Activated CD4-positive, alpha-beta memory T cell treated with anti-CD3 and anti-CD28 coated beads for 36 hours (primary cell): ENCODE measurements at regions not wholly inside any gene's neighbourhood (a gene's known extent, or its start where the extent isn't known, plus 50 kb on each side); places are given as distances from the start of the nearest gene placed in this dataset.

ENCODE experiments used
- CTCF ChIA-PET: fragments of 350-600 bp; sonication (Branson Sonifier 250); formaldehyde crosslinking; loops from one replicate; lab custom pipeline; 2021; ENCODE audit warnings: antibody characterized with exemption, inconsistent platforms; lab: Charles Lee
- POLR2A ChIA-PET: fragments of 350-600 bp; sonication (Branson Sonifier 250); formaldehyde crosslinking; loops from one replicate; lab custom pipeline; 2021; ENCODE audit warnings: antibody characterized with exemption; lab: Charles Lee
- DNase-seq: peaks from one replicate; pipeline ENCODE4 v3.0.0-alpha.2; 2020
- H3K27ac Mint-ChIP-seq: one replicate; pipeline ENCODE4 v1.8.0; 2021; ENCODE audit warnings: mixed read lengths
- H3K27me3 Mint-ChIP-seq: one replicate; pipeline ENCODE4 v1.8.0; 2021; ENCODE audit warnings: mixed read lengths
- H3K36me3 Mint-ChIP-seq: one replicate; pipeline ENCODE4 v1.8.0; 2021; ENCODE audit warnings: mixed read lengths
- H3K4me1 Mint-ChIP-seq: one replicate; pipeline ENCODE4 v1.8.0; 2021; ENCODE audit warnings: low read depth, mixed read lengths
- H3K4me3 Mint-ChIP-seq: one replicate; pipeline ENCODE4 v1.8.0; 2021; ENCODE audit warnings: mild to moderate bottlenecking, mixed read lengths
- H3K9me3 Mint-ChIP-seq: one replicate; pipeline ENCODE4 v1.8.0; 2021; ENCODE audit warnings: mixed read lengths
- intact Hi-C: fragments of 100-400 bp; cut with micrococcal nuclease; formaldehyde crosslinking; loops from one replicate; pipeline ENCODE4 v1.15.1; 2023

GRCh38 chr10:10513067-10513466 lies 504.6 kb upstream of the CELF2 start:
- Mint-ChIP-seq H3K36me3 (no peaks in the 10 kb centered on the region), H3K4me3 (no peak overlapping the region), H3K9me3 (no peaks in the 10 kb centered on the region), H3K4me1 (no peaks in the 10 kb centered on the region), H3K27me3 (peaks cover 10% of the 10 kb centered on the region), H3K27ac (no peak overlapping the region)
- no peak for DNase-seq
- CTCF ChIA-PET: no interaction called here
- POLR2A ChIA-PET: no interaction called here
- intact Hi-C loops: no loop called here

DNA sequence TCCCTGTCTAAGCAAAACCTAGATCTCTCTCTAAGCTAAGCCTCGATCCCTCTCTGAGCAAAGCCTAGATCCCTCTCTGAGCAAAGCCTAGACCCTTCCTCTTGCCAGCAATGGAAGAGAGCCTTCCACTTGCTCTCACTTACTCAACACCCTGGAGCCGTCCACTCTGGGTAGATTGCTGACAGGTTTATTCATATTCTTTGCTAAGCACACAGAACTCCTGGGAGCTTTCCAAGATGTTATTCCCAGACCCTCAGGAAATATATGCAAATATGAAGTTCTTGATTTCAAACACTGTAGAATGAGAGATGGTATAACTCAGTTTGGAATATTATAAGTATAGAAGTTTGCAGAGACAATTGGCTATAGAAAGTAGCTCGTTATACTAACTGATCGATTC lies 503.8 kb upstream of the CELF2 start:
- Mint-ChIP-seq H3K27me3 (peaks cover 9% of the 10 kb centered on the region), H3K4me3 (no peak overlapping the region), H3K27ac (no peak overlapping the region), H3K36me3 (no peaks in the 10 kb centered on the region), H3K9me3 (no peaks in the 10 kb centered on the region), H3K4me1 (no peaks in the 10 kb centered on the region)
- DNase-seq: no peak
- ChIA-PET CTCF (no interaction called here), POLR2A (no interaction called here)
- intact Hi-C loops: no loop called here

- POLR2A ChIA-PET: no interaction called here
- no peak for DNase-seq
- no peak overlapping the region for H3K27ac Mint-ChIP-seq
- CTCF ChIA-PET: no interaction called here
- no peak overlapping the region for H3K4me3 Mint-ChIP-seq
- intact Hi-C loops: no loop called here
- no peaks in the 10 kb centered on the region for H3K36me3 Mint-ChIP-seq
- no peaks in the 10 kb centered on the region for H3K4me1 Mint-ChIP-seq
- H3K27me3 Mint-ChIP-seq: peaks cover 9% of the 10 kb centered on the region
- H3K9me3 Mint-ChIP-seq: no peaks in the 10 kb centered on the region
Observed at GRCh38 chr10:10514797-10515196, 502.9 kb upstream of the CELF2 start.

GRCh38 chr10:10515479-10516204 lies 502.0 kb upstream of the CELF2 start:
- ChIA-PET CTCF (no interaction called here), POLR2A (no interaction called here)
- H3K4me3 Mint-ChIP-seq: no peak overlapping the region
- no peaks in the 10 kb centered on the region for H3K9me3 Mint-ChIP-seq
- no peak overlapping the region for H3K27ac Mint-ChIP-seq
- no peak for DNase-seq
- H3K4me1 Mint-ChIP-seq: peaks cover 2% of the 10 kb centered on the region
- H3K36me3 Mint-ChIP-seq: no peaks in the 10 kb centered on the region
- intact Hi-C loops: no loop called here
- H3K27me3 Mint-ChIP-seq: peaks cover 9% of the 10 kb centered on the region

GRCh38 chr10:10516346-10517130 lies 501.1 kb upstream of the CELF2 start:
- Mint-ChIP-seq H3K36me3 (no peaks in the 10 kb centered on the region), H3K9me3 (no peaks in the 10 kb centered on the region), H3K4me1 (peaks cover 2% of the 10 kb centered on the region), H3K27me3 (peaks cover 9% of the 10 kb centered on the region), H3K4me3 (no peak overlapping the region), H3K27ac (no peak overlapping the region)
- POLR2A ChIA-PET: no interaction called here
- DNase-seq: no peak
- CTCF ChIA-PET: no interaction called here
- intact Hi-C loops: no loop called here

- peaks cover 14% of the 10 kb centered on the region for H3K27me3 Mint-ChIP-seq
- H3K36me3 Mint-ChIP-seq: no peaks in the 10 kb centered on the region
- H3K27ac Mint-ChIP-seq: no peak overlapping the region
- H3K4me1 Mint-ChIP-seq: peaks cover 2% of the 10 kb centered on the region
- ChIA-PET CTCF (no interaction called here), POLR2A (no interaction called here)
- DNase-seq: no peak
- intact Hi-C loops: no loop called here
- no peaks in the 10 kb centered on the region for H3K9me3 Mint-ChIP-seq
- H3K4me3 Mint-ChIP-seq: no peak overlapping the region
Observed at GRCh38 chr10:10517866-10518265, 499.8 kb upstream of the CELF2 start.

GRCh38 chr10:10519674-10520073 lies 498.0 kb upstream of the CELF2 start:
- H3K27ac Mint-ChIP-seq: no peak overlapping the region
- CTCF ChIA-PET: no interaction called here
- H3K4me3 Mint-ChIP-seq: no peak overlapping the region
- no peaks in the 10 kb centered on the region for H3K36me3 Mint-ChIP-seq
- POLR2A ChIA-PET: no interaction called here
- no peak for DNase-seq
- H3K27me3 Mint-ChIP-seq: peaks cover 9% of the 10 kb centered on the region
- intact Hi-C loops: no loop called here
- H3K9me3 Mint-ChIP-seq: no peaks in the 10 kb centered on the region
- H3K4me1 Mint-ChIP-seq: peaks cover 2% of the 10 kb centered on the region

GRCh38 chr10:10520491-10521385 lies 496.9 kb upstream of the CELF2 start:
- intact Hi-C loops: no loop called here
- Mint-ChIP-seq H3K36me3 (no peaks in the 10 kb centered on the region), H3K9me3 (no peaks in the 10 kb centered on the region), H3K4me1 (peaks cover 2% of the 10 kb centered on the region), H3K27me3 (peaks cover 9% of the 10 kb centered on the region), H3K4me3 (no peak overlapping the region), H3K27ac (no peak overlapping the region)
- ChIA-PET POLR2A (no interaction called here), CTCF (interaction anchor here (0.7 kb wide), 1 partner anchor 865 kb away, joined by 3 read pairs; no protein-coding TSS in a partner anchor)
- no peak for DNase-seq

DNA sequence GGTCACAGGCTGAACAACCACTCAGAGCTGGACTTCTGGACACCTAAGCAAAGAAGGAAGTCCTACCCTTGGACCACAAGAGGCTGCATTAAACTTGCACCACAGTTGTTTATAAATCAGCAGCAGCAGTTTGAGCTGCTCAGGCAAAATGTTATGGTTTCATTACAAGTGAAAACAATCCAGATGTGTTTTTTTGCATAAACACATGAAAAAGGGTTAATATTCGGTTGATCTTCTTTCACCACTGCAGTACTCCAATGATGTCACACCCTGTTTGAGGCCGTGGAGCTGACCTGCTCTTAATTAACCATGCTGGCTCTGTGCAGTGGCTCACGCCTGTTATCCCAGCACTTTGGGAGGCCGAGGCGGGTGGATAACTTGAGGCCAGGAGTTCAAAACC lies 490.8 kb upstream of the CELF2 start:
- ChIA-PET POLR2A (no interaction called here), CTCF (no interaction called here)
- peaks cover 9% of the 10 kb centered on the region for H3K27me3 Mint-ChIP-seq
- DNase-seq: no peak
- intact Hi-C loops: no loop called here
- no peak overlapping the region for H3K27ac Mint-ChIP-seq
- H3K9me3 Mint-ChIP-seq: no peaks in the 10 kb centered on the region
- H3K36me3 Mint-ChIP-seq: no peaks in the 10 kb centered on the region
- no peaks in the 10 kb centered on the region for H3K4me1 Mint-ChIP-seq
- no peak overlapping the region for H3K4me3 Mint-ChIP-seq

DNA sequence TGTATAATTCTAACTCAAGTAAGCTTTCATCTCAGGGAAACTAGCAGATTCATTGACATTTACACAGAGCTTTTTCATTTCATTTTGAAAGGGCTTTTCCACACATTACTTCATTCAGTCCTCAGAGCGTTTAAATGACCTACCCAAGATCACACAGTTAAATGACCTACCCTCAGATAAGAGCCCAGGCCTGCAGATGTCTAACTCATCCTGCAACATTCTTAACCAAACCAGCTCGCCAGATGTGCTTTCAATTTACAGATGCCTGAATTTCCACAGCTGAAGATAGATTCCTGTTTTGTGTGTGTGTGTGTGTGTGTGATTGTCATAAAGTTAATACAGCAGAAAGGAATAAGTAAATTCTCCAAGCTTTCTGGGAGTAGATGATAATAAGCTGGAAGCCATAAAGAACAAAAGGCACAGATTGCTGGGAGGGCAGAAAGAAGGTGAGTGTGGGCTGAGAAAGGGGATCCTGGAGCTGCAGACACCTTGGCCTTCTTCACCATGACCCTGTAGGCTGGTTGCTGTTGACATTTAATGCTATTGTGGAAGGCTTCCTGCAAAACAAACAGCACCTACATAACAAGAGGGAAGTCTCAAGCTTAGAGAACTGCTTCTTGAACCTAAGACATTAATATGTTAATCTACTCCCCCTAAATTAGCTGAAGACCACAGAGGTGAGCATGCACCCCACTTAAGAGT lies 489.7 kb upstream of the CELF2 start:
- ChIA-PET CTCF (no interaction called here), POLR2A (no interaction called here)
- no peak for DNase-seq
- H3K9me3 Mint-ChIP-seq: no peaks in the 10 kb centered on the region
- intact Hi-C loops: no loop called here
- peaks cover 4% of the 10 kb centered on the region for H3K27me3 Mint-ChIP-seq
- H3K4me3 Mint-ChIP-seq: no peak overlapping the region
- no peaks in the 10 kb centered on the region for H3K4me1 Mint-ChIP-seq
- no peaks in the 10 kb centered on the region for H3K36me3 Mint-ChIP-seq
- H3K27ac Mint-ChIP-seq: no peak overlapping the region

DNA sequence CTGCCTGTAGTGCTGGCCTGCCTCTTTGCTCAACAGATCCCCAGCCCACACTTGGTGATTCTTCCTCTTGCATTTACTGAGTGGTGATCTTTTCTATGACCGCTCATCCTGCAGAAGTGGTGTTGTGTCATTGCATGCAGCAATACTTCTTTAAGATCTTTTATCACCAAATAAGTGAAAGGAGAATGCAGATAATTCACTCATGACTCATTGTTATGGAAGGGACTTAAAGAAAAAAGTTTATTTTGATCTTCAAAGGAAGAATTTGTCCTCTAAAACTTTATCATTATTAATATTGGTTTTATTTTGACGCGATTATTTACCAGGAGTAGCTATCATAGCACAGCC lies 489.1 kb upstream of the CELF2 start:
- Mint-ChIP-seq H3K9me3 (no peaks in the 10 kb centered on the region), H3K4me3 (no peak overlapping the region), H3K27ac (no peak overlapping the region), H3K4me1 (no peaks in the 10 kb centered on the region), H3K27me3 (peaks cover 4% of the 10 kb centered on the region), H3K36me3 (no peaks in the 10 kb centered on the region)
- POLR2A ChIA-PET: no interaction called here
- intact Hi-C loops: no loop called here
- CTCF ChIA-PET: no interaction called here
- DNase-seq: no peak

- CTCF ChIA-PET: no interaction called here
- H3K27ac Mint-ChIP-seq: no peak overlapping the region
- H3K9me3 Mint-ChIP-seq: no peaks in the 10 kb centered on the region
- intact Hi-C loops: no loop called here
- no peak overlapping the region for H3K4me3 Mint-ChIP-seq
- no peaks in the 10 kb centered on the region for H3K36me3 Mint-ChIP-seq
- no peaks in the 10 kb centered on the region for H3K4me1 Mint-ChIP-seq
- POLR2A ChIA-PET: no interaction called here
- peaks cover 5% of the 10 kb centered on the region for H3K27me3 Mint-ChIP-seq
- DNase-seq: no peak
Observed at GRCh38 chr10:10530313-10530712, 487.4 kb upstream of the CELF2 start.
